ENCODE measurements at regions not wholly inside any gene's neighbourhood (a gene's known extent, or its start where the extent isn't known, plus 50 kb on each side); places are given as distances from the start of the nearest gene placed in this dataset.

- Histone ChIP-seq H3K4me3 (no peak overlapping the region), H3K36me3 (no peaks in the 10 kb centered on the region), H3K9me3 (ENCODE audit: low read depth) (no peaks in the 10 kb centered on the region), H3K27me3 (no peaks in the 10 kb centered on the region), H3K27ac (no peak overlapping the region), H3K4me1 (ENCODE audit: low read depth) (no peaks in the 10 kb centered on the region)
- TF ChIP-seq CTCF (IDR thresholded peaks at IDR 0.05; ENCODE audit: low read depth, low read length) = no peak
- peak in 1 of 2 donors; percentile 14 for DNase-seq (ENCODE audit: low read depth in 1 of 2, low spot score in 1 of 2)
These were observed 91.0 kb upstream of the MBNL1 start for GRCh38 chr3:152177757-152178156.

GRCh38 chr3:152183473-152183872, 85.3 kb upstream of the MBNL1 start:
- TF ChIP-seq CTCF (IDR thresholded peaks at IDR 0.05; ENCODE audit: low read depth, low read length) = peak; percentile 49
- DNase-seq (ENCODE audit: low read depth in 1 of 2, low spot score in 1 of 2) = peak; percentile 63
- Histone ChIP-seq H3K36me3 (no peaks in the 10 kb centered on the region), H3K27me3 (no peaks in the 10 kb centered on the region), H3K4me1 (ENCODE audit: low read depth) (peaks cover 3% of the 10 kb centered on the region), H3K27ac (no peak overlapping the region), H3K9me3 (ENCODE audit: low read depth) (no peaks in the 10 kb centered on the region), H3K4me3 (no peak overlapping the region)

- no peak overlapping the region for H3K4me3 ChIP-seq
- H3K4me1 ChIP-seq (ENCODE audit: low read depth) = peaks cover 3% of the 10 kb centered on the region
- H3K36me3 ChIP-seq = no peaks in the 10 kb centered on the region
- no peak for TF ChIP-seq CTCF (IDR thresholded peaks at IDR 0.05; ENCODE audit: low read depth, low read length)
- H3K27ac ChIP-seq = no peak overlapping the region
- no peaks in the 10 kb centered on the region for H3K27me3 ChIP-seq
- no peak for DNase-seq (ENCODE audit: low read depth in 1 of 2, low spot score in 1 of 2)
- H3K9me3 ChIP-seq (ENCODE audit: low read depth) = no peaks in the 10 kb centered on the region
These were observed 83.6 kb upstream of the MBNL1 start for GRCh38 chr3:152184971-152185686.

GRCh38 chr3:152185891-152186630, 82.7 kb upstream of the MBNL1 start:
- H3K27me3 ChIP-seq = no peaks in the 10 kb centered on the region
- no peak overlapping the region for H3K27ac ChIP-seq
- no peak overlapping the region for H3K4me3 ChIP-seq
- DNase-seq (ENCODE audit: low read depth in 1 of 2, low spot score in 1 of 2) = peak in 1 of 2 donors; percentile 18
- H3K4me1 ChIP-seq (ENCODE audit: low read depth) = peaks cover 3% of the 10 kb centered on the region
- H3K9me3 ChIP-seq (ENCODE audit: low read depth) = no peaks in the 10 kb centered on the region
- H3K36me3 ChIP-seq = no peaks in the 10 kb centered on the region
- TF ChIP-seq CTCF (IDR thresholded peaks at IDR 0.05; ENCODE audit: low read depth, low read length) = no peak

- no peak for DNase-seq (ENCODE audit: low read depth in 1 of 2, low spot score in 1 of 2)
- no peak for TF ChIP-seq CTCF (IDR thresholded peaks at IDR 0.05; ENCODE audit: low read depth, low read length)
- no peaks in the 10 kb centered on the region for H3K4me1 ChIP-seq (ENCODE audit: low read depth)
- no peak overlapping the region for H3K27ac ChIP-seq
- no peaks in the 10 kb centered on the region for H3K36me3 ChIP-seq
- H3K27me3 ChIP-seq = no peaks in the 10 kb centered on the region
- H3K9me3 ChIP-seq (ENCODE audit: low read depth) = no peaks in the 10 kb centered on the region
- H3K4me3 ChIP-seq = no peak overlapping the region
These were observed 78.0 kb upstream of the MBNL1 start for GRCh38 chr3:152190636-152191183.

Measured in cardiac muscle cell (in vitro differentiated cells and primary cell).